GM12892 (cell line): ENCODE measurements at regions not wholly inside any gene's neighbourhood (a gene's known extent, or its start where the extent isn't known, plus 50 kb on each side); places are given as distances from the start of the nearest gene placed in this dataset.

ENCODE experiments used
- POLR2A ChIP-seq: IDR thresholded peaks from 2 replicates; pipeline ENCODE4 v1.6.1; 2011; ENCODE audit warnings: low read depth, low read length, control low read depth
- POLR2AphosphoS5 ChIP-seq: IDR thresholded peaks from 2 replicates; pipeline ENCODE4 v1.6.1; 2011; ENCODE audit warnings: low read depth, low read length, control low read depth
- TAF1 ChIP-seq: IDR thresholded peaks from 2 replicates; pipeline ENCODE4 v1.6.1; 2011; ENCODE audit warnings: low read depth, mild to moderate bottlenecking, control low read depth, low read length, borderline replicate concordance

- TF ChIP-seq POLR2A, result no peak
- TF ChIP-seq POLR2AphosphoS5, result no peak
- TF ChIP-seq TAF1, result no peak
Observed at GRCh38 chr16:88316941-88317612, 65.7 kb upstream of the ZNF469 start.
